Fibroblast of lung (primary cell): ENCODE measurements at regions not wholly inside any gene's neighbourhood (a gene's known extent, or its start where the extent isn't known, plus 50 kb on each side); places are given as distances from the start of the nearest gene placed in this dataset.

Source experiments
- CTCF ChIP-seq, 2 donors: IDR thresholded peaks in 1 of 2; conservative IDR thresholded peaks in 1 of 2; 1 replicate in 1 of 2; 2 replicates in 1 of 2; pipeline ENCODE4 v1.5.1; 2011 to 2012; ENCODE audit warnings: low read length in 2 of 2, control low read depth in 1 of 2, inconsistent platforms in 1 of 2, low read depth in 1 of 2, mild to moderate bottlenecking in 1 of 2
- EZH2 ChIP-seq: IDR thresholded peaks from 2 replicates; pipeline ENCODE4 v1.5.1; 2012; ENCODE audit warnings: low read length, control low read depth, mild to moderate bottlenecking; ENCODE audit errors: missing control alignments

- TF ChIP-seq CTCF (conservative IDR thresholded peaks at IDR 0.05 in 1 of 2, IDR thresholded peaks at IDR 0.05 in 1 of 2; ENCODE audit: low read depth in 1 of 2, low read length in 2 of 2) = no peak
- no peak for TF ChIP-seq EZH2
Measured at GRCh38 chr4:97359826-97360225, 783.5 kb downstream of the STPG2 start.
